OCI-LY7 (cell line): ENCODE measurements at regions not wholly inside any gene's neighbourhood (a gene's known extent, or its start where the extent isn't known, plus 50 kb on each side); places are given as distances from the start of the nearest gene placed in this dataset.

Experiments used
- BruUV-seq: library from RNA; stranded (reverse); fragments of 400-500 nt; replicated peaks from 2 replicates; lab custom pipeline; 2021; lab: Mats Ljungman, UMichigan
- CTCF ChIA-PET: fragments of 300-600 bp; sonication (Branson Sonifier 250); formaldehyde crosslinking; loops from one replicate; lab custom pipeline; 2022; ENCODE audit warnings: antibody characterized with exemption; ENCODE audit not compliant: unreplicated experiment; lab: Charles Lee
- POLR2A ChIA-PET: fragments of 300-600 bp; sonication (Branson Sonifier 250); formaldehyde crosslinking; loops from one replicate; lab custom pipeline; 2022; ENCODE audit warnings: antibody characterized with exemption; lab: Charles Lee
- DNase-seq: peaks from one replicate; pipeline ENCODE4 v3.0.0-alpha.2; 2015; ENCODE audit warnings: low spot score
- H2AFZ ChIP-seq: fragments of 200-600 bp; sonication (generic), shearing (Covaris generic); 2 replicates; pipeline ENCODE4 v1.6.1; 2014; ENCODE audit warnings: mild to moderate bottlenecking, antibody characterized with exemption, low read length, moderate library complexity
- H3K27ac ChIP-seq: fragments of 200-600 bp; sonication (generic); 2 replicates; pipeline ENCODE4 v1.5.1; 2014; ENCODE audit warnings: mixed run types, low read depth, mild to moderate bottlenecking, moderate library complexity, low read length, inconsistent platforms; ENCODE audit not compliant: poor library complexity, severe bottlenecking
- H3K36me3 ChIP-seq: fragments of 200-600 bp; sonication (generic); 2 replicates; pipeline ENCODE4 v1.6.1; 2014; ENCODE audit warnings: mild to moderate bottlenecking, antibody characterized with exemption, low read length, moderate library complexity, mixed read lengths; ENCODE audit not compliant: insufficient read depth
- H3K4me1 ChIP-seq: fragments of 200-600 bp; sonication (generic); 2 replicates; pipeline ENCODE4 v1.5.1; 2014; ENCODE audit warnings: mild to moderate bottlenecking, low read length; ENCODE audit not compliant: insufficient read depth, poor library complexity, severe bottlenecking
- H3K4me2 ChIP-seq: fragments of 200-600 bp; sonication (generic); 2 replicates; pipeline ENCODE4 v1.6.1; 2014; ENCODE audit warnings: mild to moderate bottlenecking, low read length
- H3K4me3 ChIP-seq: fragments of 200-600 bp; sonication (generic); 2 replicates; pipeline ENCODE4 v1.5.1; 2014; ENCODE audit warnings: mild to moderate bottlenecking, low read depth, low read length; ENCODE audit not compliant: poor library complexity, severe bottlenecking
- H3K79me2 ChIP-seq: fragments of 200-600 bp; sonication (generic); 2 replicates; pipeline ENCODE4 v1.6.1; 2016; ENCODE audit warnings: low read depth, mild to moderate bottlenecking, low read length, moderate library complexity, mixed read lengths; ENCODE audit not compliant: insufficient read depth
- H3K9me2 ChIP-seq: fragments of 200-600 bp; sonication (generic); 2 replicates; pipeline ENCODE4 v1.6.1; 2016; ENCODE audit warnings: mild to moderate bottlenecking, low read length, mixed read lengths; ENCODE audit not compliant: insufficient read depth
- H3K9me3 ChIP-seq: fragments of 200-600 bp; sonication (generic); 2 replicates; pipeline ENCODE4 v1.6.1; 2014; ENCODE audit warnings: mild to moderate bottlenecking, mixed run types, low read length, mixed read lengths
- H4K20me1 ChIP-seq: fragments of 200-600 bp; sonication (generic); 2 replicates; pipeline ENCODE4 v1.6.1; 2014; ENCODE audit warnings: mild to moderate bottlenecking, antibody characterized with exemption, low read length, moderate library complexity, mixed read lengths; ENCODE audit not compliant: insufficient read depth
- EZH2phosphoT487 ChIP-seq: fragments of 200-600 bp; sonication (generic); IDR thresholded peaks from 2 replicates; pipeline ENCODE4 v1.6.1; 2018; ENCODE audit warnings: low read depth, borderline replicate concordance, mild to moderate bottlenecking, mixed run types, antibody characterized with exemption, low read length, moderate library complexity, mixed read lengths
- intact Hi-C: fragments of 100-400 bp; cut with micrococcal nuclease; formaldehyde crosslinking; loops from one replicate; pipeline ENCODE4 v1.10.0; 2022; ENCODE audit not compliant: unreplicated experiment
- TF ChIP-seq, protein P1 (sequence below): fragments of 200-600 bp; sonication (generic); conservative IDR thresholded peaks from 2 replicates; pipeline ENCODE4 v1.5.1; 2014; ENCODE audit warnings: mild to moderate bottlenecking, antibody characterized with exemption, low read length, moderate library complexity, mixed read lengths

DNA sequence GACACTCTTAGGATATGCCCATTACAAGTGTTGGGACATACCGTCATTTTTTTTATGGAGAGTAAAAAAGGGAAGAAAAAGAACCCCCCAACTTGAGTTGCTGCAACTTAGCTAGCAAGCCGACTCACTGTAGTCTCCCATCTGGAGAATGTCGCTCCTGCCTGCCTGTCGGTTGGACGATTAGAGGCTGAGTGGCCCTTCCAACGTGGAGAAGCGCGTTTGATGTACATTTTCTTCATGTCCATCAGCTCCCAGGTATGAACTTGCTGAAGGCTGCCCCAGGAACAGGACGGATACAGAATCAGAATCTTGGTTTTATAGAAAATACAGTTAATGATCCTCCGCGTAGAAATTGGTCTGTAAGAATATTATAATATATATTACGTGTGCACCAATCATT, 189.0 kb upstream of the SOX1 start:
- Histone ChIP-seq H3K36me3 (no peaks in the 10 kb centered on the region), H3K27ac (no peak overlapping the region), H3K79me2 (no peaks in the 10 kb centered on the region), H3K9me2 (no peaks in the 10 kb centered on the region), H4K20me1 (no peaks in the 10 kb centered on the region), H2AFZ (no peak overlapping the region), H3K4me3 (no peak overlapping the region), H3K9me3 (no peaks in the 10 kb centered on the region), H3K4me2 (no peak overlapping the region), H3K4me1 (no peaks in the 10 kb centered on the region)
- POLR2A ChIA-PET: no interaction called here
- intact Hi-C loops: no loop called here
- TF ChIP-seq, protein P1, sequence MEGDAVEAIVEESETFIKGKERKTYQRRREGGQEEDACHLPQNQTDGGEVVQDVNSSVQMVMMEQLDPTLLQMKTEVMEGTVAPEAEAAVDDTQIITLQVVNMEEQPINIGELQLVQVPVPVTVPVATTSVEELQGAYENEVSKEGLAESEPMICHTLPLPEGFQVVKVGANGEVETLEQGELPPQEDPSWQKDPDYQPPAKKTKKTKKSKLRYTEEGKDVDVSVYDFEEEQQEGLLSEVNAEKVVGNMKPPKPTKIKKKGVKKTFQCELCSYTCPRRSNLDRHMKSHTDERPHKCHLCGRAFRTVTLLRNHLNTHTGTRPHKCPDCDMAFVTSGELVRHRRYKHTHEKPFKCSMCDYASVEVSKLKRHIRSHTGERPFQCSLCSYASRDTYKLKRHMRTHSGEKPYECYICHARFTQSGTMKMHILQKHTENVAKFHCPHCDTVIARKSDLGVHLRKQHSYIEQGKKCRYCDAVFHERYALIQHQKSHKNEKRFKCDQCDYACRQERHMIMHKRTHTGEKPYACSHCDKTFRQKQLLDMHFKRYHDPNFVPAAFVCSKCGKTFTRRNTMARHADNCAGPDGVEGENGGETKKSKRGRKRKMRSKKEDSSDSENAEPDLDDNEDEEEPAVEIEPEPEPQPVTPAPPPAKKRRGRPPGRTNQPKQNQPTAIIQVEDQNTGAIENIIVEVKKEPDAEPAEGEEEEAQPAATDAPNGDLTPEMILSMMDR: no peak
- no peak for TF ChIP-seq EZH2phosphoT487
- no TSS peak for BruUV-seq
- no peak for DNase-seq
- CTCF ChIA-PET: no interaction called here

DNA sequence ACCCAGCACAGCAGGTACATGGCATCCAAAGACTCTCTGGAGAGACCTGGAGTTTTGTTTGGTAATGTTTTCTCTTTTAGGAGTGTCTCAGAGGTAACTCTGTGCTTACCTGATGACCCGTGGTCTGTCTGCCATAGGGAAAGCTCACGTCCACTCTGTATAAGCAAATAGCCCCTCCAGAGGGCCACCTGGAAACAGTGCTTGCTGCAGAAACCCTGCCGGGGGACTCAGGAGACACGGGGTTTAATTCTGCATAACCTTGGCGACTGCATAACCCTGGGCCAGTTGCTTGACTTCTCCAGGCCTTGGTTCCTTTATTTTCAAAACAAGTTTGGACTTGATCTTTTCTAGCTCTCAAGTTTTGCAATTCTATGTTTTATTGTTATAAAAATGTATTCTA, 187.2 kb upstream of the SOX1 start:
- no TSS peak for BruUV-seq

DNA sequence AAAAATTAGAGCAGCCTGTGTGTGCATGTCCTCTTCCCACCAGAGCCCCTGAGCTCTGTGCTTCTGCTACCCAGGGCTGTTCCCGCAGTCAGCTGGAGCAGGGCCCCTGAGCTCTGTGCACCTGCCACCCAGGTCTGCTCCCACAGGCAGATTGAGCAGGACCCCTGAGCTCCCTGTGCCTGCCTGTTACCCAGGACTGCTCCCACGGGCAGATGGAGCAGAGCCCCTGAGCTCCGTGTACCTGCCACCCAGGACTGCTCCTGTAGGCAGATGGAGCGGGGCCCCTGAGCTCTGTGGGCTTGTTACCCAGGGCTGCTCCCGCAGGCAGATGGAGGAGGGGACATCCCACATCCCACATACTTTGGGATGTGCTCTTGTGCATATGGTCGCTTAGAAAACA, 186.8 kb upstream of the SOX1 start:
- TF ChIP-seq, protein P1: no peak
- no peak for TF ChIP-seq EZH2phosphoT487
- CTCF ChIA-PET: no interaction called here
- no peak overlapping the region for H3K4me3 ChIP-seq
- H3K9me2 ChIP-seq: no peaks in the 10 kb centered on the region
- no peaks in the 10 kb centered on the region for H3K79me2 ChIP-seq
- no peak for DNase-seq
- intact Hi-C loops: no loop called here
- H3K27ac ChIP-seq: no peak overlapping the region
- no peaks in the 10 kb centered on the region for H4K20me1 ChIP-seq
- POLR2A ChIA-PET: interaction anchor here (0.7 kb wide), 1 partner anchor 8 kb away, joined by 3 read pairs; no protein-coding TSS in a partner anchor
- no peak overlapping the region for H3K4me2 ChIP-seq
- H3K4me1 ChIP-seq: no peaks in the 10 kb centered on the region
- no peaks in the 10 kb centered on the region for H3K36me3 ChIP-seq
- H2AFZ ChIP-seq: no peak overlapping the region
- no TSS peak for BruUV-seq
- no peaks in the 10 kb centered on the region for H3K9me3 ChIP-seq

More for the DNA sequence above, 187.2 kb upstream of the SOX1 start:
- Histone ChIP-seq H3K27ac (no peak overlapping the region), H3K4me2 (no peak overlapping the region), H3K9me2 (no peaks in the 10 kb centered on the region), H2AFZ (no peak overlapping the region), H3K4me3 (no peak overlapping the region), H4K20me1 (no peaks in the 10 kb centered on the region), H3K9me3 (no peaks in the 10 kb centered on the region), H3K4me1 (no peaks in the 10 kb centered on the region), H3K79me2 (no peaks in the 10 kb centered on the region), H3K36me3 (no peaks in the 10 kb centered on the region)
- TF ChIP-seq EZH2phosphoT487: no peak
- TF ChIP-seq, protein P1: no peak
- ChIA-PET POLR2A (no interaction called here), CTCF (no interaction called here)
- intact Hi-C loops: no loop called here
- no peak for DNase-seq
